WTC11 (cell line): ENCODE measurements at regions not wholly inside any gene's neighbourhood (a gene's known extent, or its start where the extent isn't known, plus 50 kb on each side); places are given as distances from the start of the nearest gene placed in this dataset.

ENCODE experiments used
- CREM ChIP-seq: sonication (generic); formaldehyde crosslinking; IDR thresholded peaks from 2 replicates; pipeline ENCODE4 v1.8.1; 2022; ENCODE audit warnings: mild to moderate bottlenecking, missing genetic modification reagents, moderate library complexity
- NR2C2 ChIP-seq: sonication (generic); formaldehyde crosslinking; IDR thresholded peaks from 2 replicates; pipeline ENCODE4 v1.8.0; 2022; ENCODE audit warnings: mild to moderate bottlenecking, missing genetic modification reagents
- NR3C1 ChIP-seq: sonication (generic); formaldehyde crosslinking; conservative IDR thresholded peaks from 2 replicates; pipeline ENCODE4 v1.8.1; 2023; ENCODE audit warnings: low read depth, mild to moderate bottlenecking, missing genetic modification reagents
- SMAD3 ChIP-seq: sonication (generic); formaldehyde crosslinking; IDR thresholded peaks from 2 replicates; pipeline ENCODE4 v1.8.0; 2022; ENCODE audit warnings: missing genetic modification reagents, mild to moderate bottlenecking, borderline replicate concordance
- ZNF423 ChIP-seq: fragments of 250-450 bp; sonication (Bioruptor Pico); IDR thresholded peaks from 2 replicates; pipeline ENCODE4 v2.1.2; 2022; ENCODE audit warnings: mild to moderate bottlenecking, moderate library complexity
- TF ChIP-seq, protein P1 (sequence below): fragments of 200-600 bp; IDR thresholded peaks from 2 replicates; pipeline ENCODE4 v1.8.0; 2022; ENCODE audit warnings: antibody characterized with exemption
- TF ChIP-seq, protein P2 (sequence below): sonication (generic); formaldehyde crosslinking; IDR thresholded peaks from 2 replicates; pipeline ENCODE4 v1.8.1; 2023; ENCODE audit warnings: mild to moderate bottlenecking, missing genetic modification reagents, borderline replicate concordance

DNA sequence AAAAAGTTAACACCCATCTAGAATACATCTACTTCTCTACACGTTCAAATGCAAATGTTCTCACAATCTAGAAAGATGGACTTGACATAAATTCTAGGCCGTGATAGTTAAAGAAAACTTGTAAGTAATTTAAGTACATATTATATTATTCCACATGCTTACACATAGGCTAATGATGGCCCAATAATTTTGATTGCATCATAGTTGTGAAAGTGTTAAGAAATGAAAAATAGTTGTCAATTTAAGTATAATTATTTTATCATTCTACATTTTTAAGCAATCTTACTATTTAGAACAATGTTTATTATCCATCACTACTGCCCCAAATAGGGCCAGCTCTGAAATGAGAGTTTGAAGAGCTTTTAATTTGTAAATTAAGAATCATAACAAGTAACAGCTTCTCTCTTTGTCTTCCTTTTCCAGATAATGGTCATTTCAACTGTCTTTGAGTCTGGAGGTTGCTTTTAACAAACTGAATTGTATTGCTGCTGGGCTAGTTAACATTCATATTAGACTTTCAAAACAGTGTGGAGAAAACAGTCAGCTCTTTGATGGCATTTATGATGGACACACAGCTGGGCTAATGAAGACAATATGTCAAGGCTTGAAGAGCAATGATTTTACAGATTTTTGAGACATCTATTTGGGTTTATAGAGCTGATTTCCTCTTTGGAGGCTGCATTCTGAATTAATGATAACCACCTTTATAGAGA lies 246.1 kb upstream of the KCNH8 start:
- TF ChIP-seq NR2C2 (CRISPR knock-in tag), result no peak
- TF ChIP-seq, protein P1, sequence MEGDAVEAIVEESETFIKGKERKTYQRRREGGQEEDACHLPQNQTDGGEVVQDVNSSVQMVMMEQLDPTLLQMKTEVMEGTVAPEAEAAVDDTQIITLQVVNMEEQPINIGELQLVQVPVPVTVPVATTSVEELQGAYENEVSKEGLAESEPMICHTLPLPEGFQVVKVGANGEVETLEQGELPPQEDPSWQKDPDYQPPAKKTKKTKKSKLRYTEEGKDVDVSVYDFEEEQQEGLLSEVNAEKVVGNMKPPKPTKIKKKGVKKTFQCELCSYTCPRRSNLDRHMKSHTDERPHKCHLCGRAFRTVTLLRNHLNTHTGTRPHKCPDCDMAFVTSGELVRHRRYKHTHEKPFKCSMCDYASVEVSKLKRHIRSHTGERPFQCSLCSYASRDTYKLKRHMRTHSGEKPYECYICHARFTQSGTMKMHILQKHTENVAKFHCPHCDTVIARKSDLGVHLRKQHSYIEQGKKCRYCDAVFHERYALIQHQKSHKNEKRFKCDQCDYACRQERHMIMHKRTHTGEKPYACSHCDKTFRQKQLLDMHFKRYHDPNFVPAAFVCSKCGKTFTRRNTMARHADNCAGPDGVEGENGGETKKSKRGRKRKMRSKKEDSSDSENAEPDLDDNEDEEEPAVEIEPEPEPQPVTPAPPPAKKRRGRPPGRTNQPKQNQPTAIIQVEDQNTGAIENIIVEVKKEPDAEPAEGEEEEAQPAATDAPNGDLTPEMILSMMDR, result no peak
- no peak for TF ChIP-seq CREM (CRISPR knock-in tag)
- no peak for TF ChIP-seq NR3C1 (CRISPR knock-in tag)
- no peak for TF ChIP-seq SMAD3 (CRISPR knock-in tag)
- TF ChIP-seq, protein P2, sequence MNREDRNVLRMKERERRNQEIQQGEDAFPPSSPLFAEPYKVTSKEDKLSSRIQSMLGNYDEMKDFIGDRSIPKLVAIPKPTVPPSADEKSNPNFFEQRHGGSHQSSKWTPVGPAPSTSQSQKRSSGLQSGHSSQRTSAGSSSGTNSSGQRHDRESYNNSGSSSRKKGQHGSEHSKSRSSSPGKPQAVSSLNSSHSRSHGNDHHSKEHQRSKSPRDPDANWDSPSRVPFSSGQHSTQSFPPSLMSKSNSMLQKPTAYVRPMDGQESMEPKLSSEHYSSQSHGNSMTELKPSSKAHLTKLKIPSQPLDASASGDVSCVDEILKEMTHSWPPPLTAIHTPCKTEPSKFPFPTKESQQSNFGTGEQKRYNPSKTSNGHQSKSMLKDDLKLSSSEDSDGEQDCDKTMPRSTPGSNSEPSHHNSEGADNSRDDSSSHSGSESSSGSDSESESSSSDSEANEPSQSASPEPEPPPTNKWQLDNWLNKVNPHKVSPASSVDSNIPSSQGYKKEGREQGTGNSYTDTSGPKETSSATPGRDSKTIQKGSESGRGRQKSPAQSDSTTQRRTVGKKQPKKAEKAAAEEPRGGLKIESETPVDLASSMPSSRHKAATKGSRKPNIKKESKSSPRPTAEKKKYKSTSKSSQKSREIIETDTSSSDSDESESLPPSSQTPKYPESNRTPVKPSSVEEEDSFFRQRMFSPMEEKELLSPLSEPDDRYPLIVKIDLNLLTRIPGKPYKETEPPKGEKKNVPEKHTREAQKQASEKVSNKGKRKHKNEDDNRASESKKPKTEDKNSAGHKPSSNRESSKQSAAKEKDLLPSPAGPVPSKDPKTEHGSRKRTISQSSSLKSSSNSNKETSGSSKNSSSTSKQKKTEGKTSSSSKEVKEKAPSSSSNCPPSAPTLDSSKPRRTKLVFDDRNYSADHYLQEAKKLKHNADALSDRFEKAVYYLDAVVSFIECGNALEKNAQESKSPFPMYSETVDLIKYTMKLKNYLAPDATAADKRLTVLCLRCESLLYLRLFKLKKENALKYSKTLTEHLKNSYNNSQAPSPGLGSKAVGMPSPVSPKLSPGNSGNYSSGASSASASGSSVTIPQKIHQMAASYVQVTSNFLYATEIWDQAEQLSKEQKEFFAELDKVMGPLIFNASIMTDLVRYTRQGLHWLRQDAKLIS (CRISPR knock-in tag), result no peak
- no peak for TF ChIP-seq ZNF423
